HepG2 (cell line): ENCODE measurements at regions not wholly inside any gene's neighbourhood (a gene's known extent, or its start where the extent isn't known, plus 50 kb on each side); places are given as distances from the start of the nearest gene placed in this dataset.

Source experiments
- AHDC1 ChIP-seq: sonication (generic); formaldehyde crosslinking; IDR thresholded peaks from 2 replicates; pipeline ENCODE4 v1.5.1; 2020; ENCODE audit warnings: mild to moderate bottlenecking, missing genetic modification reagents, borderline replicate concordance
- EP300 ChIP-seq, 3 experiments: sonication (generic) in 1 of 3; formaldehyde crosslinking in 1 of 3; IDR thresholded peaks; 2 replicates each; pipeline versions ENCODE4 v1.5.1 to v1.6.1; 2011 to 2020; ENCODE audit warnings: low read depth in 2 of 3, low read length in 2 of 3, borderline replicate concordance in 1 of 3, improper control_type of control experiment in 1 of 3, mild to moderate bottlenecking in 1 of 3, missing genetic modification reagents in 1 of 3, moderate library complexity in 1 of 3
- MLX ChIP-seq: IDR thresholded peaks from 2 replicates; pipeline ENCODE4 v1.6.1; 2016
- REXO4 ChIP-seq: sonication (generic); formaldehyde crosslinking; IDR thresholded peaks from 2 replicates; pipeline ENCODE4 v1.8.0; 2022; ENCODE audit warnings: missing genetic modification reagents, mild to moderate bottlenecking, borderline replicate concordance
- SCMH1 ChIP-seq: sonication (generic); formaldehyde crosslinking; IDR thresholded peaks from 2 replicates; pipeline ENCODE4 v1.9.0; 2021; ENCODE audit warnings: missing genetic modification reagents, mild to moderate bottlenecking, borderline replicate concordance
- TEAD3 ChIP-seq: optimal IDR thresholded peaks from 2 replicates; pipeline ENCODE3; 2016; ENCODE audit warnings: borderline replicate concordance
- USF2 ChIP-seq, 2 experiments: sonication (generic) in 1 of 2; formaldehyde crosslinking in 1 of 2; IDR thresholded peaks; 2 replicates each; pipeline versions ENCODE4 v1.5.1 to v1.6.1; 2011 to 2020; ENCODE audit warnings: borderline replicate concordance in 1 of 2, low read depth in 1 of 2, low read length in 1 of 2, mild to moderate bottlenecking in 1 of 2, missing genetic modification reagents in 1 of 2, moderate library complexity in 1 of 2
- ZBTB20 ChIP-seq: sonication (generic); formaldehyde crosslinking; IDR thresholded peaks from 2 replicates; pipeline ENCODE4 v1.8.1; 2023; ENCODE audit warnings: missing genetic modification reagents, low read depth, mild to moderate bottlenecking, borderline replicate concordance
- ZNF33B ChIP-seq: sonication (generic); formaldehyde crosslinking; IDR thresholded peaks from 2 replicates; pipeline ENCODE4 v1.5.1; 2020; ENCODE audit warnings: mild to moderate bottlenecking, missing genetic modification reagents
- ZNF510 ChIP-seq: sonication (generic); formaldehyde crosslinking; IDR thresholded peaks from 2 replicates; pipeline ENCODE4 v1.4.0; 2020; ENCODE audit warnings: low read depth, mild to moderate bottlenecking, missing genetic modification reagents
- ZNF563 ChIP-seq: sonication (generic); formaldehyde crosslinking; IDR thresholded peaks from 2 replicates; pipeline ENCODE4 v1.8.0; 2022; ENCODE audit warnings: mild to moderate bottlenecking, moderate library complexity, missing genetic modification reagents

GRCh38 chr10:21213381-21213780, 312.1 kb downstream of the SKIDA1 start (continued):
- TF ChIP-seq AHDC1 (no peak), USF2 (IDR thresholded peaks at IDR 0.05; ENCODE audit: low read depth, low read length) (no peak), USF2 (CRISPR knock-in tag; IDR thresholded peaks at IDR 0.05; ENCODE audit: borderline replicate concordance) (no peak), ZNF510 (CRISPR knock-in tag) (no peak), ZNF563 (CRISPR knock-in tag) (no peak), ZBTB20 (CRISPR knock-in tag) (no peak), REXO4 (CRISPR knock-in tag) (no peak), TEAD3 (no peak), MLX (no peak), EP300 (IDR thresholded peaks at IDR 0.05; ENCODE audit: low read depth in 2 of 2, low read length in 2 of 2) (no peak), EP300 (CRISPR knock-in tag; IDR thresholded peaks at IDR 0.05; ENCODE audit: borderline replicate concordance) (no peak), ZNF33B (CRISPR knock-in tag) (no peak), SCMH1 (CRISPR knock-in tag) (no peak)
- TF ChIP-seq, all 625 proteins: peak for 0
